Panc1 (cell line): ENCODE measurements at regions not wholly inside any gene's neighbourhood (a gene's known extent, or its start where the extent isn't known, plus 50 kb on each side); places are given as distances from the start of the nearest gene placed in this dataset.

Source experiments
- ATAC-seq: fragments of 200-7000 bp; cut with Tn5 transposase; 2 replicates; pipeline ENCODE4 v1.9.1; 2020; ENCODE audit warnings: mild to moderate bottlenecking, moderate library complexity
- BruUV-seq: library from RNA; stranded (reverse); fragments of 400-500 nt; replicated peaks from 2 replicates; lab custom pipeline; 2021; lab: Mats Ljungman, UMichigan
- CTCF ChIA-PET: fragments of 300-600 bp; sonication (Branson Sonifier 250); formaldehyde crosslinking; loops from one replicate; lab custom pipeline; 2022; ENCODE audit warnings: antibody characterized with exemption; lab: Charles Lee
- POLR2A ChIA-PET: fragments of 300-600 bp; sonication (Branson Sonifier 250); formaldehyde crosslinking; loops from one replicate; lab custom pipeline; 2022; ENCODE audit warnings: antibody characterized with exemption; lab: Charles Lee
- DNase-seq: peaks from one replicate; pipeline ENCODE4 v3.0.0-alpha.2; 2010; ENCODE audit warnings: low read depth, low spot score
- H3K27ac ChIP-seq: 2 replicates; pipeline ENCODE4 v1.5.1; 2011; ENCODE audit warnings: mild to moderate bottlenecking, low read length, inconsistent platforms
- H3K27me3 ChIP-seq: fragments of 200-500 bp; sonication (Bioruptor generic); 2 replicates; pipeline ENCODE4 v1.6.0; 2014; ENCODE audit warnings: low read length, inconsistent platforms; ENCODE audit not compliant: control insufficient read depth, insufficient read depth
- H3K36me3 ChIP-seq: fragments of 200-500 bp; sonication (Bioruptor generic); 2 replicates; pipeline ENCODE4 v1.5.1; 2014; ENCODE audit warnings: inconsistent platforms, mild to moderate bottlenecking, low read length, moderate library complexity; ENCODE audit not compliant: control insufficient read depth, insufficient read depth
- H3K4me1 ChIP-seq: 2 replicates; pipeline ENCODE4 v1.5.1; 2011; ENCODE audit warnings: inconsistent platforms, mild to moderate bottlenecking, low read length, moderate library complexity; ENCODE audit not compliant: control insufficient read depth, insufficient read depth
- H3K4me3 ChIP-seq, 2 experiments: 2 replicates each; pipeline ENCODE4 v1.5.1; 2011 to 2012; ENCODE audit warnings: low read depth in 2 of 2, low read length in 2 of 2, mild to moderate bottlenecking in 2 of 2, inconsistent platforms in 1 of 2, moderate library complexity in 1 of 2
- H3K9me3 ChIP-seq: fragments of 200-500 bp; sonication (Bioruptor generic); 2 replicates; pipeline ENCODE4 v1.5.1; 2014; ENCODE audit warnings: low read depth, mild to moderate bottlenecking, inconsistent platforms, low read length, moderate library complexity; ENCODE audit not compliant: control insufficient read depth, insufficient read depth
- CTCF ChIP-seq: fragments of 450-650 bp; IDR thresholded peaks from 2 replicates; pipeline ENCODE4 v1.5.1; 2017; ENCODE audit warnings: mild to moderate bottlenecking
- POLR2AphosphoS5 ChIP-seq: IDR thresholded peaks from 2 replicates; pipeline ENCODE4 v1.6.1; 2012; ENCODE audit warnings: mild to moderate bottlenecking, low read depth, low read length, moderate library complexity
- REST ChIP-seq, 2 experiments: IDR thresholded peaks; 2 replicates each; pipeline ENCODE4 v1.6.1; 2011 to 2012; ENCODE audit warnings: low read depth in 2 of 2, control low read depth in 1 of 2, low read length in 1 of 2, mild to moderate bottlenecking in 1 of 2, moderate library complexity in 1 of 2; ENCODE audit not compliant: insufficient read depth in 1 of 2
- SIN3A ChIP-seq: IDR thresholded peaks from 2 replicates; pipeline ENCODE4 v1.6.1; 2012; ENCODE audit warnings: low read depth, mild to moderate bottlenecking, low read length, moderate library complexity, borderline replicate concordance; ENCODE audit not compliant: insufficient read depth
- TCF7L2 ChIP-seq: IDR thresholded peaks from 2 replicates; pipeline ENCODE4 v1.6.1; 2011; ENCODE audit warnings: mild to moderate bottlenecking, low read depth, low read length, inconsistent platforms
- in situ Hi-C: cut with HindIII; loops from 2 replicates; pipeline ENCODE4 v1.10.0; 2016; ENCODE audit warnings: low sequenced_read_pairs, low pct_unique_long_range_greater_than_20kb
- intact Hi-C: fragments of 100-400 bp; cut with micrococcal nuclease; formaldehyde crosslinking; loops from one replicate; pipeline ENCODE4 v1.10.0; 2022; ENCODE audit not compliant: unreplicated experiment

DNA sequence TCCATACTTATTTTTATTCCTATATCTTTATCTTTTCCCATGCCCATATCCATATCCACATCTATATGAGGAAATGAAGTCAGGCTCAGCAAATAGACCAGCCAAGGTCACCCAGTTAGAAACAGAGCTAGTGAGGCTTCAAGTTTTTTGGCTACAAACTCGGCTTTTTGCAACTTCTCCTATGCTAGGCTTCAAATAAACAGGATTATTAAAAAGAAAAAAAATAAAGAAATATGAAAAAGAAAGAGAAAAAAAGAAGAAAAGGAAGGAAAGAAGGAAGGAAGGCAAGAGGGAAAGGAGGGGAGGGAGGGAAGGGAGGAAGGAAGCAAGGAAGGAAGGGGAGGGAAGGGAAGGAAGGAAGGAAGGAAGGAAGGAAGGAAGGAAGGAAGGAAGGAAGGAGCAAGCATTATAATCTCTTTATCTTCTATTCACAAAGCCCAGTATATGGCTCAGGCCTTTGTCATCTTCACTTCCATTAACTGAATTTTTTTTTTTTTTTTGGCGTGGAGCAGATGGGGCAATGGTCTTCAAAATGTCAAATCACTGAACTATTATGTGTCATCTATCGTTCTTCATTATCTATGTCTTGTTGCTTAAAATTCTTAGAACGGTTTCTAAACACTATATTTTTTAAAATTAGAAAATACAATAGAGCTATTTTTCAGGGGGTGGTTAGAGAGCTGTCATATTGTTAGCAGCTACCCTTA is 418.2 kb downstream of the VRK1 start:
- ChIA-PET POLR2A (no interaction called here), CTCF (no interaction called here)
- no peak overlapping the region for H3K27ac ChIP-seq
- in situ Hi-C loops: no loop called here
- no peak for TF ChIP-seq POLR2AphosphoS5
- no peak for TF ChIP-seq REST (IDR thresholded peaks at IDR 0.05; ENCODE audit: insufficient read depth in 1 of 2, low read depth in 2 of 2, low read length in 1 of 2)
- no peak for TF ChIP-seq SIN3A
- TF ChIP-seq CTCF: no peak
- no peak for TF ChIP-seq TCF7L2
- peaks cover 4% of the 10 kb centered on the region; the same call in 1 of the 2 replicates for H3K27me3 ChIP-seq
- H3K4me1 ChIP-seq: no peaks in the 10 kb centered on the region
- DNase-seq (no peak), ATAC-seq (no peak)
- H3K4me3 ChIP-seq: no peak overlapping the region
- H3K36me3 ChIP-seq: no peaks in the 10 kb centered on the region
- BruUV-seq: no TSS peak
- H3K9me3 ChIP-seq: no peaks in the 10 kb centered on the region
- intact Hi-C loops: no loop called here

- BruUV-seq: no TSS peak
- Histone ChIP-seq H3K4me3 (no peak overlapping the region), H3K27ac (no peak overlapping the region), H3K9me3 (no peaks in the 10 kb centered on the region), H3K4me1 (no peaks in the 10 kb centered on the region), H3K36me3 (no peaks in the 10 kb centered on the region), H3K27me3 (0 out of 2 replicates have a peak, but pooled peaks cover 4% of the 10 kb centered on the region)
- TF ChIP-seq TCF7L2 (no peak), POLR2AphosphoS5 (no peak), REST (IDR thresholded peaks at IDR 0.05; ENCODE audit: insufficient read depth in 1 of 2, low read depth in 2 of 2, low read length in 1 of 2) (no peak), SIN3A (no peak), CTCF (no peak)
- no peak for ATAC-seq
- intact Hi-C loops: no loop called here
- DNase-seq: no peak
- ChIA-PET CTCF (interaction anchor here (0.6 kb wide), 1 partner anchor 80 kb away, joined by 10 read pairs; no protein-coding TSS in a partner anchor), POLR2A (no interaction called here)
- in situ Hi-C loops: no loop called here
Observed at GRCh38 chr14:97217111-97217885, 420.1 kb downstream of the VRK1 start.
